ENCODE measurements at regions not wholly inside any gene's neighbourhood (a gene's known extent, or its start where the extent isn't known, plus 50 kb on each side); places are given as distances from the start of the nearest gene placed in this dataset.

DNA sequence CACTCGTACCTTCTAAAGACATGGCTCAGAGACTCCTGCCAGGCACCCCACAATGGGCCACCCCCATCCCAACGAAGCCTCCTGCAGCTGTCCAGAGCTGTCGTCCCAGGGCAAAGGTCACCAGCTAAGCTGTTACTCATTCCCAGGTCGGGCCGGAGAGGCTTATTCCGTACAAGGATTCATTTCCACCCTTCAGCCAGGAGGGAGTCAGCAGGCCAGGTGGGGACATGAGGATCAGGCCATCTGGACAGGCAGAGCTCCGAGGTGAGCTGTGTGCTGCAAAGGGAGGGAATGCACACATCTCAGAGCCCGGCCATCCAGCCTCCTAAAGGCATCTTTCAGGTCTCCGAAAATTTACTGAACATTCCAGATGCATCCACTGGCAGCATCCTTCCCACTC, 63.9 kb upstream of the NANOS1 start:
- TF ChIP-seq POLR2AphosphoS5 (IDR thresholded peaks at IDR 0.05; ENCODE audit: low read depth, low read length) (no peak), GABPA (IDR thresholded peaks at IDR 0.05; ENCODE audit: low read depth) (no peak)
- TF ChIP-seq, protein P1, sequence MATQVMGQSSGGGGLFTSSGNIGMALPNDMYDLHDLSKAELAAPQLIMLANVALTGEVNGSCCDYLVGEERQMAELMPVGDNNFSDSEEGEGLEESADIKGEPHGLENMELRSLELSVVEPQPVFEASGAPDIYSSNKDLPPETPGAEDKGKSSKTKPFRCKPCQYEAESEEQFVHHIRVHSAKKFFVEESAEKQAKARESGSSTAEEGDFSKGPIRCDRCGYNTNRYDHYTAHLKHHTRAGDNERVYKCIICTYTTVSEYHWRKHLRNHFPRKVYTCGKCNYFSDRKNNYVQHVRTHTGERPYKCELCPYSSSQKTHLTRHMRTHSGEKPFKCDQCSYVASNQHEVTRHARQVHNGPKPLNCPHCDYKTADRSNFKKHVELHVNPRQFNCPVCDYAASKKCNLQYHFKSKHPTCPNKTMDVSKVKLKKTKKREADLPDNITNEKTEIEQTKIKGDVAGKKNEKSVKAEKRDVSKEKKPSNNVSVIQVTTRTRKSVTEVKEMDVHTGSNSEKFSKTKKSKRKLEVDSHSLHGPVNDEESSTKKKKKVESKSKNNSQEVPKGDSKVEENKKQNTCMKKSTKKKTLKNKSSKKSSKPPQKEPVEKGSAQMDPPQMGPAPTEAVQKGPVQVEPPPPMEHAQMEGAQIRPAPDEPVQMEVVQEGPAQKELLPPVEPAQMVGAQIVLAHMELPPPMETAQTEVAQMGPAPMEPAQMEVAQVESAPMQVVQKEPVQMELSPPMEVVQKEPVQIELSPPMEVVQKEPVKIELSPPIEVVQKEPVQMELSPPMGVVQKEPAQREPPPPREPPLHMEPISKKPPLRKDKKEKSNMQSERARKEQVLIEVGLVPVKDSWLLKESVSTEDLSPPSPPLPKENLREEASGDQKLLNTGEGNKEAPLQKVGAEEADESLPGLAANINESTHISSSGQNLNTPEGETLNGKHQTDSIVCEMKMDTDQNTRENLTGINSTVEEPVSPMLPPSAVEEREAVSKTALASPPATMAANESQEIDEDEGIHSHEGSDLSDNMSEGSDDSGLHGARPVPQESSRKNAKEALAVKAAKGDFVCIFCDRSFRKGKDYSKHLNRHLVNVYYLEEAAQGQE (IDR thresholded peaks at IDR 0.05; ENCODE audit: low read depth, low read length) = no peak
- TF ChIP-seq, protein P2, sequence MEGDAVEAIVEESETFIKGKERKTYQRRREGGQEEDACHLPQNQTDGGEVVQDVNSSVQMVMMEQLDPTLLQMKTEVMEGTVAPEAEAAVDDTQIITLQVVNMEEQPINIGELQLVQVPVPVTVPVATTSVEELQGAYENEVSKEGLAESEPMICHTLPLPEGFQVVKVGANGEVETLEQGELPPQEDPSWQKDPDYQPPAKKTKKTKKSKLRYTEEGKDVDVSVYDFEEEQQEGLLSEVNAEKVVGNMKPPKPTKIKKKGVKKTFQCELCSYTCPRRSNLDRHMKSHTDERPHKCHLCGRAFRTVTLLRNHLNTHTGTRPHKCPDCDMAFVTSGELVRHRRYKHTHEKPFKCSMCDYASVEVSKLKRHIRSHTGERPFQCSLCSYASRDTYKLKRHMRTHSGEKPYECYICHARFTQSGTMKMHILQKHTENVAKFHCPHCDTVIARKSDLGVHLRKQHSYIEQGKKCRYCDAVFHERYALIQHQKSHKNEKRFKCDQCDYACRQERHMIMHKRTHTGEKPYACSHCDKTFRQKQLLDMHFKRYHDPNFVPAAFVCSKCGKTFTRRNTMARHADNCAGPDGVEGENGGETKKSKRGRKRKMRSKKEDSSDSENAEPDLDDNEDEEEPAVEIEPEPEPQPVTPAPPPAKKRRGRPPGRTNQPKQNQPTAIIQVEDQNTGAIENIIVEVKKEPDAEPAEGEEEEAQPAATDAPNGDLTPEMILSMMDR (IDR thresholded peaks at IDR 0.05) = no peak
